ENCODE measurements at regions not wholly inside any gene's neighbourhood (a gene's known extent, or its start where the extent isn't known, plus 50 kb on each side); places are given as distances from the start of the nearest gene placed in this dataset.
"Not testable (repeated sequence)": the region's sequence is repeated elsewhere in the genome, so short reads cannot be mapped to it uniquely, and the experiment has no call there.

DNA sequence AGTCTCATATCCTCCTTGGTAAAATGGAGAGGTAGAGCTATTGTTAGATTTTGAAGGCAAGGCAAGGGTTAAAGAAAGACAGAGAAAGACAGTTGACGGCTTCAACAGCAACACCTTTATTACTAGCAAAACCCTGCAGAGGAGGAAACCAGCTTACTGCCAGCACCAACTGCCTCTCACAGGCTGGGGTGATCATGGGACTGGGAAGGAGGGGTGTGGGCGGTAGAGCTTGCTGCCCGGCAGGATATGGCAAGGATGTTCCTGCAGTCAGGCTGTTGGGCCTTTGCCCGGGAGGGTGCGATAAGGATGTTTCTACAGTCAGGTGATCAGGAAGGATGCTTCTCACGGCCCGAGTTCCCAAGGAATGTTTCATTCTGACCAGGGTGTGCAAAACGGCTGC is 310.0 kb downstream of the FOXD4L4 start:
- DNase-seq (ENCODE audit: low spot score), result not testable (repeated sequence)

DNA sequence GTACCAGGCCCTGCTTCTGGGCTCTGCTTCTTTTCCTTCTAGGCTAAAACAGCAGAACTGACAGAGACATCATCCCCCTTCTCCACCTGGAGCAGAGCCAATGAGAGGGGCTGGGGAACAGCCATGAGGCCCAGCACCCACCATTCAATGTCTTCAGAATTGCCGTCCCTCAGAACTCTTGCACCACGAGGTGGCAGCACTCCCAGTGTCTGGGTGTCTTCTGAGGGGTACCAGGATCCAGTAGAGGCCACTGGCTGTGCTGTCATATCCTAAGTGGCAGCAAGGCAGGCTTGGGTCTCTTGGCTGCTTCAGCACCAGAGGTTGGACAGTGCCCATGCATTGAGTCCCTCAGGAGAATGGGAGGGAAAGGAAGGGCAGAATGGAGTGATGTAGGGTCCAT is 312.8 kb downstream of the FOXD4L4 start:
- DNase-seq (ENCODE audit: low spot score), result not testable (repeated sequence)

DNA sequence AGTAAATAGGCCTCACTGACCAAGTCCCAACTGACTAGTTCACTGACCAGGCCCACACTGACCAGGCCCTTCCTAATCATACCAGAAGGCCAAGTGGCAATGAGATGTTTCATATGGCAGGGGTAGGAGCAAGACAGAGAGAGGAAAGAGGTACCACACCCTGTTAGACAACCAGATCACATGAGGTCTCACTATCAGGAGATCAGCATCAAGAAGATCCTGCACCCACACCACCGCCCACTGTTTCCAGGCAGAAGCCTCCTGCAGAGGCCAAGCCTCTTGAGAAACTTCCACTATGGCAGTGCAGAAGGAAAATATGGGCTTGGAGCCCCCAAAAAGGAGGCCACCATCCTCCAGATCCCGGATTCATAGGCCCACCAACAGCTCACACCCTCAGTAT is 317.8 kb downstream of the FOXD4L4 start:
- DNase-seq (ENCODE audit: low spot score), result not testable (repeated sequence)

DNA sequence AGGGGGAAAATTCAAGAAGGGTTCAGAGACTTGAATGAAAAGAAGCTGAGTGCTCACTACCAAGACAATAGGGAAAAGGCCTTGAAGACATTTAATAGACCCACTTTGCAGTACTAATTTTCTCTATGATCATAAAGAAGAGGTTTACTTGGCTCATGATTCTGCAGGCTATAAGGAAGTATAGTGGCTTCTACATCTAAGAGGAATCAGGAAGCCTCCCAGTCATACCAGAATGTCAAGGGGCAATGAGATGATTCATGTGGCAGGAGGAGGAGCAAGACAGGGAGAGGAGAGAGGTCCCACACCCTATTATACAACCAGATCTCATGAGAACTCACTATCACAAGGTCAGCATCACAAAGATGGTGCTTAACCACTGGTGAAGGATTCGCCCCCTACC is 323.7 kb downstream of the FOXD4L4 start:
- DNase-seq (ENCODE audit: low spot score), result not testable (repeated sequence)

DNA sequence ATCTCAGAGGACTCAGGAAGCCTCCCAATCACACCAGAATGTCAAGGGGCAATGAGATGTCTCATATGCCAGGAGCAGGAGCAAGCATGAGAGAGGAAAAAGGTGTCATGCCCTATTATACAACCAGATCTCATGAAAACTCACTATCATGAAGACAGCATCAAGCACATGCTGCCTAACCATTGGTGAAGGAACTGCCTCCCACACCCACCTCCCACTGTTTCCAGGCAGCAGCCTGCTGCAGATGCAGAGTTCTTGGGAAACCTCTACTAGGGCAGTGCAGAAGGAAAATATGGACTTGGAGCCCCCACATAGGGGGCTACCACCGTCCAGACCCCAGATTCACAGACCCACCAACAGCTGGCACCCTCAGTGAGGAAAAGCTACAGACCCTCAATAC is 326.9 kb downstream of the FOXD4L4 start:
- DNase-seq (ENCODE audit: low spot score), result not testable (repeated sequence)

- DNase-seq (ENCODE audit: low spot score), result not testable (repeated sequence)
Measured at GRCh38 chr9:66065735-66066134, 328.8 kb downstream of the FOXD4L4 start.

GRCh38 chr9:66067231-66067630 is 330.3 kb downstream of the FOXD4L4 start:
- peak; percentile 0 for DNase-seq (ENCODE audit: low spot score)

- peak; percentile 0 for DNase-seq (ENCODE audit: low spot score)
Measured at GRCh38 chr9:66068451-66068989, 331.6 kb downstream of the FOXD4L4 start.

GRCh38 chr9:66069025-66069424 is 332.1 kb downstream of the FOXD4L4 start:
- not testable (repeated sequence) for DNase-seq (ENCODE audit: low spot score)

GRCh38 chr9:66073111-66073510 is 336.2 kb downstream of the FOXD4L4 start:
- not testable (repeated sequence) for DNase-seq (ENCODE audit: low spot score)

GRCh38 chr9:66082811-66083210 is 345.9 kb downstream of the FOXD4L4 start:
- DNase-seq (ENCODE audit: low spot score), result not testable (repeated sequence)

All from LoVo (cell line).